T follicular helper cell (primary cell): ENCODE measurements at regions not wholly inside any gene's neighbourhood (a gene's known extent, or its start where the extent isn't known, plus 50 kb on each side); places are given as distances from the start of the nearest gene placed in this dataset.
A peak's percentile ranks its signal among the peaks of the same experiment; 100 is the strongest.

ENCODE experiments used
- DNase-seq: peaks from one replicate; pipeline ENCODE4 v3.0.0-alpha.2; 2020; ENCODE audit warnings: low read depth

- no peak for DNase-seq
These were observed 136.9 kb downstream of the SCARB1 start for GRCh38 chr12:124726596-124727263.

DNA sequence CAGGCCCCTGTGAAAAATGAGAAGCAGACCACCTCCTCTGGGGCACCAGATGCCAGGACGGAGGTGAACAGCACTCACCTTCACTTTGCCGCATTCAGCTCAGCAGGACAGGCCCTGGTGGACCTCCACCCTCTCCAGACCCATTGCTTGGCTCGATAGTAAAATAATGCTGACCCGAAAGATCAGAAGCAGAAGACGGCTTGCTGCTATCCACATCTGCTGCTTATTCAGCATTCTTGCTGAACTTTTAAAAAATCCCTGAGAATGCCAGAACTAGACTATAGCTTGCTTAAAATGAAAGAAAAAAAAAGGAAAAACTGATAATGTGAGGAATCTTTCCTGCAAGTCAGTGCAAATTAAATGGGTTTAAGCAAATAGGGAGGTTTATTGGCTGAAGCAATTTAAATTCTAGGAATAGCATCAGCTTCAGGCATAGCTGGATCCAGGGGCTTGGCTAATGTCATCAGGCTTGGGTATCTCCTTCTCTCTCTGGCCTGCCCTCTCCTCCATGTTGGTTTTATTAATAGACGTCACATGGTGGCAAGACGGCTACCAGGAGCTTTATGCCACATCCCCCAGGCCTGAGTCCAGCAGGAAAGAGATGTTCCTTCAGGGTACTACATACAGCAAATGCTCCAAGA is 137.9 kb downstream of the SCARB1 start:
- DNase-seq, result no peak

DNA sequence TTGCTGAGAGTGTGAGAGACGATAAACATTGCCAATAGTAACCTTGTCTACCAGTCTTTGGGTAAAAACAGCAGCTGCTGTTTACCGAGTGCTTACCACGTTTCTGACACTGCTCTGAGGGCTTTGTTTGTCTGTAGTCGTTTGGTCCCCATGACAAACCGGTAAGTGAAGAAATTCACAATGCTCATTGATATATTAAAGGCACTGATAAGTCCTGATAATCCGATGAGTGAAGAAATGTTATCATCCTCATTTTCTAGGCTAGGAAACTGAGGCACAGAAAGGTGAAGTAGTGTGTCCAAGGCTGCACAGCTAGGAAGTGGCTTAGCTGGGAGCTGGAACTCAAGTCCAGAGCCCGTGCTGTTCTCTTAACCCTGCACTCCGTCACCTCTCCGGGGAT is 138.6 kb downstream of the SCARB1 start:
- no peak for DNase-seq

DNA sequence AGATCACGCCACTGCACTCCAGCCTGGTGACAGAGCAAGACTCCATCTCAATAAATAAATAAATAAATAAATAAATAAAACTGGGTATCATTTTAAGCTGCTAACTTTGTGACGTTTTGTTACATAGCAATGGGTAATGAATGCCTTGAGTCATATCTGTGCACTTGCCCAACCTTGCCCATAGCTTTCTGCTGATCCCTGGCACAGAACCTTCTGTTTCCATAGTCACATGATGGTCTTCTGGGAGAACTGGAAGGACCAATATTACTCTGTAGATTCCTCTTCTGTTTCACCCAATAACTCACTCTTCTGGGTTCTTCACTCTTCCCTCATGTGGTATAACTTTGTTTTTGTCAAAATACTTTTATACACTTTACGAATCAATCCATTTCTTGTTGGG is 140.8 kb downstream of the SCARB1 start:
- no peak for DNase-seq

DNA sequence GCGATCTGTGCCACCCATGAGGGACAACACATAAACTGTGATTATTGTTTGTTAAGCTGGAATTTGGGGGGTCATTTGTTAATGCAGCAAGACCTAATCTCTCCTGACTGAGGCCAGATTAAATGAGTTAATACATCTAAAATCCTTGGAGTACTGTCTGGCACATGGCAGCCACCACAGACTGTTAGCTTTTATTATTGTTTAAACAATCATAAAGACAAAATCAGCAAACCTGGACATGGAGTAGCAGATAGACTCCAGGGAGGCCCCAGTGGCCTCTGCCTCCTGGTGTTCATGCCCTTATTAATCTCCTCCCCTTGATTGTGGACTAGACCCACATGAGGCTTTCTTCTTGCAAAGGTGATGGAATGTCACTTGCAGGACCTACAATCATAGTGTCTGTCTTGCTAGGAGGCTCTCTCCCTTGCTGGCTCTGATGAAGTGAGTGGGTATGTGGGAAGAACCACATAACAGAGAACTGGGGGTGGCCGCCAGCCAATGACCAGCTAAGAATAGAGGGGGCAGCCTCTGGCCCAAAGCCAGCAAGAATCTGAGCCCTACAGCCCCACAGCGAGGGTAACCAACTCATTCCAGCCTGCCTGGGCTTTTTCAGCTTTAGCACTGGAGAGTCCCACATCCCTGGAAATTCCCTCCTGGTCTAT is 142.0 kb downstream of the SCARB1 start:
- DNase-seq, result no peak

GRCh38 chr12:124720681-124721500 is 142.8 kb downstream of the SCARB1 start:
- DNase-seq, result no peak

- no peak for DNase-seq
These were observed 143.5 kb downstream of the SCARB1 start for GRCh38 chr12:124720004-124720680.

GRCh38 chr12:124719231-124719630 is 144.4 kb downstream of the SCARB1 start:
- no peak for DNase-seq

GRCh38 chr12:124718458-124718857 is 145.2 kb downstream of the SCARB1 start:
- no peak for DNase-seq

DNA sequence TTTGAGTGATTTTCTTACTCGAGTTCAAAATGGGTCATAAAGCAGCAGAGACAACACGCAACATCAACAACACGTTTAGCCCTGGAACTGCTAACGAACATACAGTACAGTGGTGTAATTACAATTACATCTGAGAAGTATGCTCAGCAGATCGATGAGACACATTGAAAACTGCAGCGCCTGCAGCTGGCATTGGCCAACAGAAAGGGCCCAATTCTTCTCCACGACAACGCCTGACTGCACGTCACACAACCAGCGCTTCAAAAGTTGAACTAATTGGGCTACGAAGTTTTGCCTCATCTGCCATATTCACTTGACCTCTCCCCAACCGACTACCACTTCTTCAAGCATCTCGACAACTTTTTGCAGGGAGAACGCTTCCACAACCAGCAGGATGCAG is 145.6 kb downstream of the SCARB1 start:
- no peak for DNase-seq

- no peak for DNase-seq
These were observed 146.3 kb downstream of the SCARB1 start for GRCh38 chr12:124717318-124717717.

- no peak for DNase-seq
These were observed 147.2 kb downstream of the SCARB1 start for GRCh38 chr12:124716208-124717130.

- DNase-seq, result no peak
These were observed 147.9 kb upstream of the NCOR2 start for GRCh38 chr12:124715121-124715990.

DNA sequence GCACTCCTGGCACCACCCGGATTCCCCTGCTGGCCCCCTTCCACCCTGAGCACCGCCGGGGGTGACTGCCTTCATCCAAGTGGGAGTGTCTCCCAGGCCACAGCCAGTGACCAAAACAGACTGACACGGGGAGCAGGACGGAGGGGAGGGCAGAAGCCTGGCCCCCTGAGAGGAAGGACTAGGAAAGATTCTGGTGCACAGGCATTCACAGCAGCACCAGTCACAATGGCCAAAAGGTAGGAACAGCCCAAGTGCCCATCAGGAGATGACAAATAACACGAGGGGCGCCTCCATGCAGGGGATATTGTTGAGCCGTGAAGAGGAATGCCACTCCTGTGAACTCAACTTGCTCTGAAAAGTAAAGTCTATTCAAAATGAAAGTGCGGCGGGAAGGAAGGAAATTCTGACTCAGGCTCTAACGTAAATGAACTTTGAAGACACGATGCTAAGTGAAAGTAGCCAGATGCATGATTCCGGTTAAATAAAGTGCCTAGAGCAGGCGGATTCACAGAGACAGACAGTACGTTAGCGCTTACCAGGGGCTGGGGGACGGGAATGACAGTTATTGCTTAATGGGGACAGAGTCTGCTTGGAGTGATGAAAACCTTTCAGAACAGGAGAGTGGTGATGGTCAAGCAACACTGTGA is 146.1 kb upstream of the NCOR2 start:
- peak; percentile 14 for DNase-seq

GRCh38 chr12:124713041-124713435 is 145.6 kb upstream of the NCOR2 start:
- DNase-seq, result no peak

GRCh38 chr12:124711344-124711743 is 143.9 kb upstream of the NCOR2 start:
- DNase-seq, result no peak

DNA sequence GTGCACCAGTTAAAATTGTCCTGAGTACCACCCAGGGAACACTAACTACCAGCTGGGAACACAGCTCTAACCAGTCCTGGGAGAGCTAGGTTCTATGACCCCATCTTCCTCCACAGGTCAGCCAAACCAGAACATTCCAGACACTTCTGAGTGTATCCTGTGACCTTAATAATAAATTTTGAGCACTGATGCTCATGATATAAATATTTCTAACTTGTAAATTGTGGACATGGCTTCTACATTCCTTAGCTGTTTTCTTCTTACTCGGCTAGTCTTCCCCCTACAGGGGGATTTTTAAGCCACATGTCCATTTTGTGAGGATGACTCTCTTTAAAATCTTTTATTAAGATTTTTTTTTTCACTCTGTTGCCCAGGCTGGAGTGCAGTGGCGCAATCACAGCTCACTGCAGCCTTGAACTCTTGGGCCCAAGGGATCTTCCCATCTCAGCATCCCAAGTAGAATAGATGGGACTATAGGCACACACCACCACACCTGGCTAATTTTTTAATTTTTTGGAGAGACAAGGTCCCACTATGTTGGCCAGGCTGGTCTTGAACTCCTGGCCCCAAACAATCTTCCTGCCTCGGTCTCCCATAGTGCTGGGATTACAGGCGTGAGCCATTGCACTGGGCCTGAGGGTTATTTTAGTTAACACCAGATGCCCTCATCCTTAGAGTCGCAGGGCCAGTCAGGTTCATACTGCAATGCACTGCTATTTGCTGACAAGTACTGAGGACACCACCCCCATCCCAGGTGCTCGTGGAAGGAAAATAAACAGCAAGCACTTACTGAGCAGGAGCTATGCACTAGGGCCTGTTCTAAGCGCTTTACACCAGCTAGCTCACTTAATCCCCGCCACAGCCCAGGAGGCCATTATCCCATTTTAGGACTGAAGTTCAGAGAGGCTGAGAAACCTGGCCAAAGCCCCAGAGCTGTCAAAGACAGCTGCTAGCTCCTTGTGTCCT is 142.6 kb upstream of the NCOR2 start:
- no peak for DNase-seq

GRCh38 chr12:124707316-124707715 is 139.9 kb upstream of the NCOR2 start:
- no peak for DNase-seq
